Lung (tissue), 11 donors: ENCODE measurements at regions not wholly inside any gene's neighbourhood (a gene's known extent, or its start where the extent isn't known, plus 50 kb on each side); places are given as distances from the start of the nearest gene placed in this dataset.

Source experiments
- ATAC-seq: fragments of 200-7000 bp; cut with Tn5 transposase; one replicate; pipeline ENCODE4 v1.9.1; 2020; ENCODE audit warnings: moderate number of reproducible peaks; ENCODE audit not compliant: insufficient read depth, low FRiP score
- DNase-seq, 3 donors: peaks; one replicate each; pipeline ENCODE4 v3.0.0-alpha.2; 2013 to 2017
- H3K27ac ChIP-seq, 2 donors: one replicate each; pipeline ENCODE4 v1.5.1; 2013; ENCODE audit warnings: mild to moderate bottlenecking in 2 of 2, moderate library complexity in 2 of 2, control low read depth in 1 of 2, inconsistent platforms in 1 of 2, low read depth in 1 of 2, low read length in 1 of 2
- H3K27me3 ChIP-seq, 3 donors: one replicate each; pipeline ENCODE4 v1.5.1; 2013; ENCODE audit warnings: low read length in 2 of 3; ENCODE audit not compliant: control insufficient read depth in 3 of 3, insufficient read depth in 3 of 3
- H3K36me3 ChIP-seq, 4 donors: one replicate each; pipeline ENCODE4 v1.5.1; 2013; ENCODE audit warnings: low read length in 4 of 4, mild to moderate bottlenecking in 1 of 4, moderate library complexity in 1 of 4; ENCODE audit not compliant: control insufficient read depth in 4 of 4, insufficient read depth in 4 of 4
- H3K4me1 ChIP-seq, 5 donors: one replicate each; pipeline ENCODE4 v1.5.1; 2013; ENCODE audit warnings: low read length in 5 of 5, mild to moderate bottlenecking in 2 of 5, moderate library complexity in 1 of 5; ENCODE audit not compliant: control insufficient read depth in 5 of 5, insufficient read depth in 5 of 5
- H3K4me3 ChIP-seq: one replicate; pipeline ENCODE4 v1.5.1; 2013; ENCODE audit warnings: mild to moderate bottlenecking, control low read depth, moderate library complexity
- H3K9ac ChIP-seq, 2 donors: one replicate each; pipeline ENCODE4 v1.5.1; 2013; ENCODE audit warnings: low read length in 2 of 2, control low read depth in 1 of 2; ENCODE audit not compliant: insufficient read depth in 1 of 2
- H3K9me3 ChIP-seq, 4 donors: one replicate each; pipeline ENCODE4 v1.5.1; 2013; ENCODE audit warnings: low read length in 3 of 4, mild to moderate bottlenecking in 1 of 4, moderate library complexity in 1 of 4; ENCODE audit not compliant: control insufficient read depth in 4 of 4, insufficient read depth in 3 of 4
- CTCF ChIP-seq: IDR thresholded peaks from 2 replicates; pipeline ENCODE4 v1.5.1; 2012; ENCODE audit warnings: mild to moderate bottlenecking; ENCODE audit errors: control extremely low read depth, extremely low read depth
- WGBS, 2 donors: extraction: QIAGEN DNeasy Blood & Tissue Kit; methylation state at CpG; one replicate each; pipeline ENCODE4 v1.1.7; 2013; 5-methylcytosine and 5-hydroxymethylcytosine counted together
- donor health status: control.
- donor health status: control.
- donor health status: Bipolar disorder and iron deficiency.
- donor health status: healthy.
- donor health status: DM: yes; HTN: yes; CAD: no.

GRCh38 chr9:73349476-73349875, 197.8 kb downstream of the ANXA1 start:
- Histone ChIP-seq H3K4me1 (no peaks in the 10 kb centered on the region), H3K4me3 (no peak overlapping the region), H3K36me3 (no peaks in the 10 kb centered on the region), H3K9me3 (no peaks in the 10 kb centered on the region), H3K9ac (no peak overlapping the region), H3K27me3 (no peaks in the 10 kb centered on the region), H3K27ac (no peak overlapping the region)
- TF ChIP-seq CTCF, result no peak
- WGBS, 2 donors, result 74 to 85% methylated on average over 2 of the region's 2 CpGs
- ATAC-seq (no peak), DNase-seq (no peak)

DNA sequence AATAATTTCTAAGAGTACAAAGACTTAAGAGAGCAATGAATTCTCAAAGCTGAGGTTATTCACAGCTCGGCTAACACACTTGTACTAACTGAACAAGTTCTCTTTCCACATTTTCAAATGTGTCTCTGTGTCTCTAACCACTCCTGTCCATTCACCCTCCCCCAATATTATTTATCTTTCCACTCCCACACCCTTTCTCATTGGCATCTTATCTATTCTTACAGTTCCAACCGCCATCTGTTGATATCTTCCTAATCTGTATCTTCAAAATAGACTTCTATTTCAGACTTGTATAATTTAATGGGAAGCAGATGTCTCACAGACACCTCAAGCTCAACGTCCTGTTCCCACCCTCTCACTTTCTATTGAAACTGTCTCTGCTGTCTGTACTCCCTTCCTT, 205.9 kb downstream of the ANXA1 start:
- Histone ChIP-seq H3K27me3 (no peaks in the 10 kb centered on the region), H3K4me1 (no peaks in the 10 kb centered on the region), H3K27ac (no peak overlapping the region), H3K9me3 (no peaks in the 10 kb centered on the region), H3K9ac (no peak overlapping the region), H3K36me3 (no peaks in the 10 kb centered on the region), H3K4me3 (no peak overlapping the region)
- 35 to 55% methylated on average over 3 of the region's 3 CpGs for WGBS, 2 donors
- no peak for DNase-seq
- no peak for TF ChIP-seq CTCF
- no peak for ATAC-seq

DNA sequence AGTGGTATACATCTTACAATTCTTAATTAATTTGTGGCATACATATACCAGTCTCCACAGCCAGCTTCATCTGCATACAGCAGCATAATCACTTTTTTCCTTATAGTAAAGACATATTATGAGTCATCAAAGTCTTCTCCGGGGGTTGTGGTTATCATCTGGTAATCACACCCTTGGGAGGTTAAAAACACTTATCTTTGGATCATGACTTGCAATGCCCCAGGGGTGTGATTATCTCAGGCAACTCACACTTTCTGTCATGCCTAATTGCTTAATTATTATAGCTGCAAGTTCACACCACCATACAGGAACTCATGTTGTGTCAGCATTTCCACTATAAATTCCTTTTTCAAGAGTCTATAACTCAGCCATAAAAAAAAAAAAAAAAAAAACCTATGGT, 218.4 kb downstream of the ANXA1 start:
- no peaks in the 10 kb centered on the region for H3K27me3 ChIP-seq

More for the DNA sequence above, 218.4 kb downstream of the ANXA1 start:
- no peaks in the 10 kb centered on the region for H3K36me3 ChIP-seq
- no peaks in the 10 kb centered on the region for H3K4me1 ChIP-seq
- H3K27ac ChIP-seq, result no peak overlapping the region
- DNase-seq, result no peak
- no peak for ATAC-seq
- TF ChIP-seq CTCF, result no peak
- H3K4me3 ChIP-seq, result no peak overlapping the region
- WGBS, 2 donors, result 37 to 38% methylated on average over 1 of the region's 1 CpG
- no peaks in the 10 kb centered on the region for H3K9me3 ChIP-seq
- no peak overlapping the region for H3K9ac ChIP-seq
